ENCODE measurements at regions not wholly inside any gene's neighbourhood (a gene's known extent, or its start where the extent isn't known, plus 50 kb on each side); places are given as distances from the start of the nearest gene placed in this dataset.

DNA sequence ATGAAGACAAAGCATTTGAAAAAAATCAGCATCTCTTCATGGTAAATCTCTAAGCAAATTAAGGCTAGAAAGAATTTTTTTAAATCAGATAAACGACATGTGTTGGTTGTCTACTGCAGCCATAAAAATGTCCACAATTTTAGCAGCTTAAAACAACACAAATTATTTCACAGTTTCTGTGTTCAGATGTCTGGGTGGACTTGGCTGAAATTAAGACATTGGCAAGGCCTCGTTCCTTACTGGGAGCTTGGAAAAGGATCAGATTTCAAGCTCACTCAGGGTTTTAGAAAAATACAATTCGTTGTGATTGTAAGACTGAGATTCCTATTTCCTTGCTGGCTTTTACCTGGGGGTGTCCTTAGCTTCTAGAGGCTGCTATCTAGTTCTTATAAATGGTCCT lies 1470.6 kb downstream of the PCDH19 start:
- H2AK5ac ChIP-seq (ENCODE audit: low read length) = no peak overlapping the region
- H4K8ac ChIP-seq (ENCODE audit: low read depth, low read length) = no peak overlapping the region
- H3K4ac ChIP-seq (ENCODE audit: low read depth, low read length) = no peak overlapping the region
- H3K4me1 ChIP-seq (ENCODE audit: control insufficient read depth in 1 of 2, insufficient read depth in 2 of 2, low read length in 2 of 2) = no peaks in the 10 kb centered on the region
- no peak overlapping the region for H3K4me3 ChIP-seq (ENCODE audit: low read depth, low read length)
- no peak overlapping the region for H3K4me2 ChIP-seq (ENCODE audit: low read length)
- no peak overlapping the region for H2BK120ac ChIP-seq (ENCODE audit: insufficient read depth, low read length, poor library complexity)
- no peak overlapping the region for H4K12ac ChIP-seq (ENCODE audit: low read depth, low read length)
- H4K91ac ChIP-seq (ENCODE audit: low read depth, low read length) = no peak overlapping the region
- no peaks in the 10 kb centered on the region for H3K79me2 ChIP-seq (ENCODE audit: control insufficient read depth, insufficient read depth, low read length, poor library complexity)
- H3K79me1 ChIP-seq (ENCODE audit: low read length) = no peaks in the 10 kb centered on the region
- H3K14ac ChIP-seq (ENCODE audit: low read length) = no peak overlapping the region
- H3K9ac ChIP-seq (ENCODE audit: low read length) = no peak overlapping the region
- H3K27me3 ChIP-seq (ENCODE audit: insufficient read depth, low read length) = no peaks in the 10 kb centered on the region
- WGBS (ENCODE audit: extremely low coverage, insufficient coverage, insufficient read length) = no CpG with 5 or more reads among the region's 3 CpGs
- H2BK5ac ChIP-seq (ENCODE audit: low read depth, low read length, poor library complexity) = no peak overlapping the region
- H3K18ac ChIP-seq (ENCODE audit: low read length) = no peak overlapping the region
- H3K9me3 ChIP-seq (ENCODE audit: insufficient read depth, low read depth, low read length) = no peaks in the 10 kb centered on the region
- H3K23ac ChIP-seq (ENCODE audit: low read length) = no peak overlapping the region
- no peak overlapping the region for H3K27ac ChIP-seq (ENCODE audit: low read depth, low read length)
- no peak for DNase-seq
- no peak overlapping the region for H2AFZ ChIP-seq (ENCODE audit: insufficient read depth, low read length, poor library complexity)
- H3K36me3 ChIP-seq (ENCODE audit: control insufficient read depth in 1 of 2, insufficient read depth in 2 of 2, low read length in 2 of 2) = no peaks in the 10 kb centered on the region
- no peak overlapping the region for H2BK12ac ChIP-seq (ENCODE audit: low read length)

DNA sequence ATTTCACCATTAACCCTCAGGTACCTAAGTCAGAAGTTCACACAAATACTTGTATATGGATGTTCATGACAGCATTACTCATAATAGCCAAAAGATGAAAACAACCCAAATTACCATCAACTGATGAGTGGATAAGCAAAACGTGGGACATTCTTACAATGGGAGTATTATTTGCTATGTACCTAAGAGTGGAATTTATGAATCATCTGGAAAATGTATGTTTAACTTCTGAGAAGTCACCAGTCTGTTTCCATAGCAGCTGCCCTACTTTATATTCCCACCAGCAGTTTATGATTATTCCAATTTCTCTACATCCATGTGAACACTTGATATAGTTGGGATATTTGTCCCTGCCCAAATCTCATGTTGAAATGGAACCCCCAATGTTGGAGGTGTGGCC lies 1478.9 kb downstream of the PCDH19 start:
- H3K4me2 ChIP-seq (ENCODE audit: low read length) = no peak overlapping the region
- H2AFZ ChIP-seq (ENCODE audit: insufficient read depth, low read length, poor library complexity) = no peak overlapping the region
- no peak overlapping the region for H4K91ac ChIP-seq (ENCODE audit: low read depth, low read length)
- H2AK5ac ChIP-seq (ENCODE audit: low read length) = no peak overlapping the region
- no peaks in the 10 kb centered on the region for H3K79me1 ChIP-seq (ENCODE audit: low read length)
- H3K14ac ChIP-seq (ENCODE audit: low read length) = no peak overlapping the region
- H3K4me1 ChIP-seq (ENCODE audit: control insufficient read depth in 1 of 2, insufficient read depth in 2 of 2, low read length in 2 of 2) = no peaks in the 10 kb centered on the region
- DNase-seq = peak in 1 of 2 donors; percentile 48
- H3K18ac ChIP-seq (ENCODE audit: low read length) = no peak overlapping the region
- H2BK12ac ChIP-seq (ENCODE audit: low read length) = no peak overlapping the region
- H3K4me3 ChIP-seq (ENCODE audit: low read depth, low read length) = no peak overlapping the region
- no peaks in the 10 kb centered on the region for H3K27me3 ChIP-seq (ENCODE audit: insufficient read depth, low read length)
- H3K27ac ChIP-seq (ENCODE audit: low read depth, low read length) = no peak overlapping the region
- WGBS (ENCODE audit: extremely low coverage, insufficient coverage, insufficient read length) = no CpG with 5 or more reads among the region's 1 CpG
- no peak overlapping the region for H3K4ac ChIP-seq (ENCODE audit: low read depth, low read length)
- no peak overlapping the region for H3K9ac ChIP-seq (ENCODE audit: low read length)
- no peak overlapping the region for H2BK5ac ChIP-seq (ENCODE audit: low read depth, low read length, poor library complexity)
- no peak overlapping the region for H3K23ac ChIP-seq (ENCODE audit: low read length)
- no peaks in the 10 kb centered on the region for H3K79me2 ChIP-seq (ENCODE audit: control insufficient read depth, insufficient read depth, low read length, poor library complexity)
- no peaks in the 10 kb centered on the region for H3K9me3 ChIP-seq (ENCODE audit: insufficient read depth, low read depth, low read length)
- H2BK120ac ChIP-seq (ENCODE audit: insufficient read depth, low read length, poor library complexity) = no peak overlapping the region
- no peak overlapping the region for H4K8ac ChIP-seq (ENCODE audit: low read depth, low read length)
- no peak overlapping the region for H4K12ac ChIP-seq (ENCODE audit: low read depth, low read length)
- no peaks in the 10 kb centered on the region for H3K36me3 ChIP-seq (ENCODE audit: control insufficient read depth in 1 of 2, insufficient read depth in 2 of 2, low read length in 2 of 2)

DNA sequence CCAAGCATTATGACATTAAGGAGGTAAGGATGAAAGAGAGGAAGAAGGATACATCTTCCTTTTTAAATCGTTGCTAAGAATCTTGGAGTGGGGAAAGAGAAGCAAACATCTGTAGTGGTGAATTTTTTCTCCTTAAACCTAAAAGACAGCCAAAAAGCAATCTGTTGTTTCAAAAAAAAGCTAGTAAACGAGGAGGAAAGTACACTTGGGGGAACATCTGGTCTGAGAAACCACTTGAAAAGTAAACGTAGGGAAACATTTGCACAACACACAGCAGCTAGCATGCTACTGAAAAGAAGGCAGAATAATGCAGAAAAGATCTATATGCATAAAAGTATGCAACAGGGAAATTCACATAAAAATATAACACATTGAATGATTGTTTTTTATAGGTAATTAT lies 1485.6 kb downstream of the PCDH19 start:
- Histone ChIP-seq H3K79me2 (ENCODE audit: control insufficient read depth, insufficient read depth, low read length, poor library complexity) (no peaks in the 10 kb centered on the region), H4K12ac (ENCODE audit: low read depth, low read length) (no peak overlapping the region), H3K79me1 (ENCODE audit: low read length) (no peaks in the 10 kb centered on the region), H3K18ac (ENCODE audit: low read length) (no peak overlapping the region), H3K4me3 (ENCODE audit: low read depth, low read length) (no peak overlapping the region), H3K9me3 (ENCODE audit: insufficient read depth, low read depth, low read length) (no peaks in the 10 kb centered on the region), H2AFZ (ENCODE audit: insufficient read depth, low read length, poor library complexity) (no peak overlapping the region), H3K27me3 (ENCODE audit: insufficient read depth, low read length) (no peaks in the 10 kb centered on the region), H3K23ac (ENCODE audit: low read length) (no peak overlapping the region), H3K14ac (ENCODE audit: low read length) (no peak overlapping the region), H3K4me2 (ENCODE audit: low read length) (no peak overlapping the region), H3K4ac (ENCODE audit: low read depth, low read length) (no peak overlapping the region), H3K36me3 (ENCODE audit: control insufficient read depth in 1 of 2, insufficient read depth in 2 of 2, low read length in 2 of 2) (no peaks in the 10 kb centered on the region), H2BK12ac (ENCODE audit: low read length) (no peak overlapping the region), H3K4me1 (ENCODE audit: control insufficient read depth in 1 of 2, insufficient read depth in 2 of 2, low read length in 2 of 2) (no peaks in the 10 kb centered on the region), H3K9ac (ENCODE audit: low read length) (no peak overlapping the region), H2AK5ac (ENCODE audit: low read length) (no peak overlapping the region), H4K8ac (ENCODE audit: low read depth, low read length) (no peak overlapping the region), H2BK120ac (ENCODE audit: insufficient read depth, low read length, poor library complexity) (no peak overlapping the region), H2BK5ac (ENCODE audit: low read depth, low read length, poor library complexity) (no peak overlapping the region), H3K27ac (ENCODE audit: low read depth, low read length) (no peak overlapping the region), H4K91ac (ENCODE audit: low read depth, low read length) (no peak overlapping the region)
- no peak for DNase-seq
- no CpG with 5 or more reads among the region's 3 CpGs for WGBS (ENCODE audit: extremely low coverage, insufficient coverage, insufficient read length)

DNA sequence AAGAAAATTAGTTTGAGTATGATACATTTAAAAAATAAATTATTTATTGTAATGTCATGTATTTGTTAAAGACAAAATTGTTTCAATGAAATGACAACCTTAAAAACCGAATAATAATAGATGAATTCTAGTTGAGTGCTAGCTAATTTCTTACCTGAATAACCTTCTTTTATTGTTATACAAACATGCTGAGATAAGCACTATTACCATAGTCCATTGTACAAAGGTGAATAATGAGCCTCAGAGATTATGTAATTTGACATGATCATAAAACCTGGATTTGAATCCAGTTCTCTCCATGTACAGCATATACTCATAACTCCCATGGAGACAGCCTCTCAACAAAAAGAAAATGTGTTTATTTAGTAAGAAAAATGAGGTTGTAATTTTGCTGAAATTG lies 1512.9 kb downstream of the PCDH19 start:
- Histone ChIP-seq H2AFZ (ENCODE audit: insufficient read depth, low read length, poor library complexity) (no peak overlapping the region), H3K27me3 (ENCODE audit: insufficient read depth, low read length) (no peaks in the 10 kb centered on the region), H4K12ac (ENCODE audit: low read depth, low read length) (no peak overlapping the region), H3K18ac (ENCODE audit: low read length) (no peak overlapping the region), H3K4me3 (ENCODE audit: low read depth, low read length) (no peak overlapping the region), H2BK120ac (ENCODE audit: insufficient read depth, low read length, poor library complexity) (no peak overlapping the region), H4K91ac (ENCODE audit: low read depth, low read length) (no peak overlapping the region), H3K23ac (ENCODE audit: low read length) (no peak overlapping the region), H3K9ac (ENCODE audit: low read length) (no peak overlapping the region), H3K4ac (ENCODE audit: low read depth, low read length) (no peak overlapping the region), H3K27ac (ENCODE audit: low read depth, low read length) (no peak overlapping the region), H3K9me3 (ENCODE audit: insufficient read depth, low read depth, low read length) (no peaks in the 10 kb centered on the region), H3K4me1 (ENCODE audit: control insufficient read depth in 1 of 2, insufficient read depth in 2 of 2, low read length in 2 of 2) (no peaks in the 10 kb centered on the region), H3K4me2 (ENCODE audit: low read length) (no peak overlapping the region), H2BK5ac (ENCODE audit: low read depth, low read length, poor library complexity) (no peak overlapping the region), H4K8ac (ENCODE audit: low read depth, low read length) (no peak overlapping the region), H3K14ac (ENCODE audit: low read length) (no peak overlapping the region), H3K79me1 (ENCODE audit: low read length) (no peaks in the 10 kb centered on the region), H3K36me3 (ENCODE audit: control insufficient read depth in 1 of 2, insufficient read depth in 2 of 2, low read length in 2 of 2) (no peaks in the 10 kb centered on the region), H3K79me2 (ENCODE audit: control insufficient read depth, insufficient read depth, low read length, poor library complexity) (no peaks in the 10 kb centered on the region), H2AK5ac (ENCODE audit: low read length) (no peak overlapping the region), H2BK12ac (ENCODE audit: low read length) (no peak overlapping the region)
- no peak for DNase-seq
- WGBS (ENCODE audit: extremely low coverage, insufficient coverage, insufficient read length) = no CpG with 5 or more reads among the region's 1 CpG
